Neural cell (in vitro differentiated cells): ENCODE measurements at regions not wholly inside any gene's neighbourhood (a gene's known extent, or its start where the extent isn't known, plus 50 kb on each side); places are given as distances from the start of the nearest gene placed in this dataset.

Experiments
- CTCF ChIP-seq: fragments of 450-650 bp; IDR thresholded peaks from 2 replicates; pipeline ENCODE4 v1.5.1; 2014; ENCODE audit warnings: antibody characterized with exemption, mild to moderate bottlenecking, moderate library complexity; ENCODE audit not compliant: poor library complexity, severe bottlenecking
- EP300 ChIP-seq: fragments of 450-650 bp; conservative IDR thresholded peaks from 2 replicates; pipeline ENCODE4 v1.6.1; 2014; ENCODE audit warnings: antibody characterized with exemption, mild to moderate bottlenecking, moderate library complexity; ENCODE audit not compliant: poor library complexity, severe bottlenecking
- EZH2 ChIP-seq: fragments of 200-600, 300-800 bp; shearing (Covaris generic), sonication (generic); IDR thresholded peaks from 2 replicates; pipeline ENCODE4 v1.6.1; 2014; ENCODE audit warnings: antibody characterized with exemption, low read length, borderline replicate concordance, mild to moderate bottlenecking; ENCODE audit not compliant: insufficient read depth, poor library complexity, severe bottlenecking
- TAF1 ChIP-seq: IDR thresholded peaks from 2 replicates; pipeline ENCODE4 v1.6.1; 2012; ENCODE audit warnings: low read depth

- TF ChIP-seq TAF1, result no peak
- TF ChIP-seq CTCF, result no peak
- TF ChIP-seq EP300, result no peak
- TF ChIP-seq EZH2, result no peak
Measured at GRCh38 chr10:78859769-78860168, 209.0 kb upstream of the ZMIZ1 start.
